ENCODE measurements at regions not wholly inside any gene's neighbourhood (a gene's known extent, or its start where the extent isn't known, plus 50 kb on each side); places are given as distances from the start of the nearest gene placed in this dataset.
A peak's percentile ranks its signal among the peaks of the same experiment; 100 is the strongest.
"Not testable (repeated sequence)": the region's sequence is repeated elsewhere in the genome, so short reads cannot be mapped to it uniquely, and the experiment has no call there.

DNA sequence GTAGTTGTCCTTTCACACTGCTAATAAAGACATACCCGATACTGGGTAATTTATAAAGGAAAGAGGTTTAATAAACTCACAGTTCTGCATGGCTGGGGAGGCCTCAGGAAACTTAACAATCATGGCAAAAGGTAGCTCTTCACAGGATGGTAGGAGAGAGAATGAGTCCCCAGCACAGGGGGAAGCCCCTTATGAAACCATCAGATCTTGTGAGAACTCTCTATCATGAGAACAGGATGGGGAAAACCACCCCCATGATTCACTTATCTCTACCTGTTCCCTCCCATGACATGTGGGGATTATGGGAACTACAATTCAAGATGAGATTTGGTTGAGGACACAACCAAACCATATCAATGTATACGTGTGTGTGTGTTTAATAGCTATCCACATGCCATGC, 983.1 kb downstream of the C4orf33 start:
- not testable (repeated sequence) for H3K18ac ChIP-seq (ENCODE audit: low read length); H3K4me3 ChIP-seq (ENCODE audit: low read length in 2 of 2); H3K4ac ChIP-seq (ENCODE audit: low read length); H3K36me3 ChIP-seq (replicated peaks in 1 of 2; ENCODE audit: control insufficient read depth in 2 of 2, insufficient read depth in 2 of 2, low read length in 2 of 2); H3K4me1 ChIP-seq (ENCODE audit: control insufficient read depth in 2 of 2, insufficient read depth in 1 of 2, low read depth in 1 of 2, low read length in 2 of 2); H2BK120ac ChIP-seq (ENCODE audit: low read depth, low read length); H2AFZ ChIP-seq (ENCODE audit: low read length); DNase-seq (ENCODE audit: low spot score); H4K8ac ChIP-seq (ENCODE audit: low read depth, low read length); H3K9ac ChIP-seq (ENCODE audit: low read depth, low read length, poor library complexity); H3K79me1 ChIP-seq (ENCODE audit: low read depth, low read length); H2BK12ac ChIP-seq (ENCODE audit: low read length); H3K23ac ChIP-seq (ENCODE audit: low read depth, low read length, poor library complexity); H2AK5ac ChIP-seq (ENCODE audit: low read depth, low read length); H3K14ac ChIP-seq (ENCODE audit: low read length); H2BK5ac ChIP-seq (ENCODE audit: low read length); H3K27ac ChIP-seq (replicated peaks; ENCODE audit: low read length); H2BK15ac ChIP-seq (ENCODE audit: low read length); H3K27me3 ChIP-seq (ENCODE audit: control insufficient read depth in 3 of 3, insufficient read depth in 3 of 3, low read depth in 1 of 3, low read length in 3 of 3); H4K91ac ChIP-seq (ENCODE audit: low read depth, low read length, poor library complexity); H3K9me3 ChIP-seq (replicated peaks in 1 of 2; ENCODE audit: control insufficient read depth in 2 of 2, insufficient read depth in 1 of 2, low read depth in 1 of 2, low read length in 2 of 2); H3K4me2 ChIP-seq (ENCODE audit: insufficient read depth, low read length, poor library complexity, severe bottlenecking)
- WGBS, 2 donors (ENCODE audit: extremely low coverage in 2 of 2, insufficient read length in 2 of 2, insufficient replicate concordance in 1 of 2): no CpG with 5 or more reads among the region's 2 CpGs

DNA sequence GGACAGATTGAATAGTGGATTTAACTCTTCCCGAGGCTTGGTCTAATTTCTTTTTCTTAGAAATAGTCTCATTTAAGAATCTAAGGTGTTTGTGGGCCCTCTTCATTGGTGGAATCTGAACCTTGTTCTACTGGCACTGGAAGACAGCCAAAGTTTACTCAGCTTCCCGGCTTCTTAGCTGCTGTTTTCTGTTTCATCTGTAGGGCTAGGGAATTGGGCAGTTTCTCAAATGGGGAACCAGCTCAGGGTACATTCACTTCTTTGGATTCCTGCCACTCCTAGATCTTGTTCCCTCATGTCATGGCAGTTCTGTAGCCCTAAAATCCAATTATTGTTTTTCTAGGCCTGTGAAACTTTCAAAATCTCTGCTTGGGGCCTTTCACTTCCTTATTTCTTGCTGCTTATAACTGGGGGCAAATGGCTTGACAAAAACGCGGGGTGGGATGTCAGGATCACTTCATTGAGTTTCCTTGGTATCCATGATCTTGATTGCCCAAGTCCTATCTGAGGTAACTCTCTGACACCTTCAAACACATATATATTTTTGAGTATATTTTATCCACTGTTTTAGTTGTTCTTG, 985.0 kb downstream of the C4orf33 start:
- H2AFZ ChIP-seq (ENCODE audit: low read length): peak overlapping the region; percentile 24
- H2BK120ac ChIP-seq (ENCODE audit: low read depth, low read length): no peak overlapping the region
- no peak overlapping the region for H3K4me2 ChIP-seq (ENCODE audit: insufficient read depth, low read length, poor library complexity, severe bottlenecking)
- H2BK5ac ChIP-seq (ENCODE audit: low read length): no peak overlapping the region
- H2BK15ac ChIP-seq (ENCODE audit: low read length): no peak overlapping the region
- no peaks in the 10 kb centered on the region for H3K79me1 ChIP-seq (ENCODE audit: low read depth, low read length)
- no peaks in the 10 kb centered on the region for H3K27me3 ChIP-seq (ENCODE audit: control insufficient read depth in 3 of 3, insufficient read depth in 3 of 3, low read depth in 1 of 3, low read length in 3 of 3)
- no peaks in the 10 kb centered on the region for H3K36me3 ChIP-seq (replicated peaks in 1 of 2; ENCODE audit: control insufficient read depth in 2 of 2, insufficient read depth in 2 of 2, low read length in 2 of 2)
- H3K4me3 ChIP-seq (ENCODE audit: low read length in 2 of 2): no peak overlapping the region
- no peak overlapping the region for H4K91ac ChIP-seq (ENCODE audit: low read depth, low read length, poor library complexity)
- H3K9ac ChIP-seq (ENCODE audit: low read depth, low read length, poor library complexity): no peak overlapping the region
- H3K9me3 ChIP-seq (replicated peaks in 1 of 2; ENCODE audit: control insufficient read depth in 2 of 2, insufficient read depth in 1 of 2, low read depth in 1 of 2, low read length in 2 of 2): no peaks in the 10 kb centered on the region
- no peak overlapping the region for H3K23ac ChIP-seq (ENCODE audit: low read depth, low read length, poor library complexity)
- H2BK12ac ChIP-seq (ENCODE audit: low read length): no peak overlapping the region
- H3K4ac ChIP-seq (ENCODE audit: low read length): no peak overlapping the region
- H3K18ac ChIP-seq (ENCODE audit: low read length): no peak overlapping the region
- no peak overlapping the region for H4K8ac ChIP-seq (ENCODE audit: low read depth, low read length)
- H3K4me1 ChIP-seq (ENCODE audit: control insufficient read depth in 2 of 2, insufficient read depth in 1 of 2, low read depth in 1 of 2, low read length in 2 of 2): peaks cover 0 to 5% of the 10 kb centered on the region in 2 donors
- H3K27ac ChIP-seq (replicated peaks; ENCODE audit: low read length): no peak overlapping the region
- DNase-seq (ENCODE audit: low spot score): no peak
- no peak overlapping the region for H2AK5ac ChIP-seq (ENCODE audit: low read depth, low read length)
- WGBS, 2 donors (ENCODE audit: extremely low coverage in 2 of 2, insufficient read length in 2 of 2, insufficient replicate concordance in 1 of 2): no CpG with 5 or more reads among the region's 4 CpGs
- H3K14ac ChIP-seq (ENCODE audit: low read length): no peak overlapping the region

DNA sequence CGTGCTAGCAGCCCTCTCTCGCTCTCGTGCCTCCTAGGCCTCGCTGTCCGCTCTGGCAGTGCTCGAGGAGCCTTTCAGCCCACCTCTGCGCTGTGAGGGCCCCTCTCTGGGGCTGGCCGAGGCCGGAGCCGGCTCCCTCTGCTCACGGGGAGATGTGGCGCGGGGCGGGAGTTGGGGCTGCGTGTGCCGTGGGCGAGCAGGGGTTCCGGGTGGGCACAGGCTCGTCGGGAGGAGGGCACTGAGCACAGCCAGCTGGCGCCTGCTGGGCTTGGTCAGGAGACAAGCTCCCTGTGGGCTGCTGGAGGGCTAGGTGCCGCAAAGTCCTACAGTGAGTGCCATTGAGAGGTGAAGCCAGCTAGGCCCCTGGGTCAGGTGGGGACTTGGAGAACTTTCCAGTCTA, 994.5 kb downstream of the C4orf33 start:
- H2BK12ac ChIP-seq (ENCODE audit: low read length): no peak overlapping the region
- no peak overlapping the region for H2BK120ac ChIP-seq (ENCODE audit: low read depth, low read length)
- no peak overlapping the region for H3K4ac ChIP-seq (ENCODE audit: low read length)
- no peak overlapping the region for H3K4me2 ChIP-seq (ENCODE audit: insufficient read depth, low read length, poor library complexity, severe bottlenecking)
- WGBS, 2 donors (ENCODE audit: extremely low coverage in 2 of 2, insufficient read length in 2 of 2, insufficient replicate concordance in 1 of 2): no CpG with 5 or more reads among the region's 22 CpGs
- H3K18ac ChIP-seq (ENCODE audit: low read length): peak overlapping the region; percentile 80
- no peak for DNase-seq (ENCODE audit: low spot score)
- no peak overlapping the region for H3K14ac ChIP-seq (ENCODE audit: low read length)
- no peaks in the 10 kb centered on the region for H3K79me1 ChIP-seq (ENCODE audit: low read depth, low read length)
- H2AFZ ChIP-seq (ENCODE audit: low read length): no peak overlapping the region
- no peak overlapping the region for H3K27ac ChIP-seq (replicated peaks; ENCODE audit: low read length)
- H3K9me3 ChIP-seq (replicated peaks in 1 of 2; ENCODE audit: control insufficient read depth in 2 of 2, insufficient read depth in 1 of 2, low read depth in 1 of 2, low read length in 2 of 2): peaks cover 0 to 2% of the 10 kb centered on the region in 2 donors
- H3K4me3 ChIP-seq (ENCODE audit: low read length in 2 of 2): no peak overlapping the region
- no peak overlapping the region for H3K23ac ChIP-seq (ENCODE audit: low read depth, low read length, poor library complexity)
- no peak overlapping the region for H4K8ac ChIP-seq (ENCODE audit: low read depth, low read length)
- H2BK15ac ChIP-seq (ENCODE audit: low read length): no peak overlapping the region
- no peaks in the 10 kb centered on the region for H3K27me3 ChIP-seq (ENCODE audit: control insufficient read depth in 3 of 3, insufficient read depth in 3 of 3, low read depth in 1 of 3, low read length in 3 of 3)
- H4K91ac ChIP-seq (ENCODE audit: low read depth, low read length, poor library complexity): no peak overlapping the region
- peaks cover 0 to 19% of the 10 kb centered on the region in 2 donors for H3K4me1 ChIP-seq (ENCODE audit: control insufficient read depth in 2 of 2, insufficient read depth in 1 of 2, low read depth in 1 of 2, low read length in 2 of 2)
- H3K9ac ChIP-seq (ENCODE audit: low read depth, low read length, poor library complexity): peak overlapping the region; percentile 74
- no peak overlapping the region for H2AK5ac ChIP-seq (ENCODE audit: low read depth, low read length)
- H3K36me3 ChIP-seq (replicated peaks in 1 of 2; ENCODE audit: control insufficient read depth in 2 of 2, insufficient read depth in 2 of 2, low read length in 2 of 2): no peaks in the 10 kb centered on the region
- peak overlapping the region; percentile 68 for H2BK5ac ChIP-seq (ENCODE audit: low read length)

DNA sequence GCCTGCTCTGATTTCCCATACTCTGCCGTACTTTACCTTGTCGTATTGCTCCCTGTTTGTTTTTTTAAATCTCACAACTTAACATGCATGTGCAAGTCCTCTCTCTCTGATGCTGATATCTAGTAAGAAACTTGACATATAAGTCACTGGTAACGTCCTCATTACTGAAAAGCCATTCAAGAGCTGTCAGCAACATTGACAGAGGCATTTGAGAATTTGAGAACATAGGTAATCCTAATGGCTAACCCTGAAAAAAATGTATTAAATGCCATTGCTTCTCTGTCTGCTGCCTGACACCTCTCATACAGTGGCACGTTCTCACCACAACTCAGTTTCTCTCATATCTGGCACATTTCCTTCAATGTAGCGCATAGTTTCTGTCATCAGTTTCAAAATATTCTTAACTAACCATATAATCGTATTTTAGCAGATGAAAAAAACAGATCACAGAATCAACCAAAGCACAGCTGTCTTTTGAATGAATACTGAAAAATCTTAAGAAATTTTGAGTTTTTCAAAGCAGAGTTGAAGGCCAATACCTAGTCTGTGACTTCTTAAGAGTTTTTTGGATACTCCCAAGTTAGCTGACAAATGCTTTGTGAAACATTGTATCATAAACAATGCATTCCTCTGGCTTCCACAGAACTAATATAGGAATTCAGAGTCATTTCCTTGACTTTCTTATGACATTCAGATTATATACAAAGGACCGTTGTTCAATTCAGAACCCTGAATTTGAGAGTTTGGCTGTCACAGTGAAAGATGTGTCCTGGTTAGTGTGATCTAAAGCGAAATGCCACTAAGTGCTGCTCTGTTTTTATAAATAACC, 996.4 kb downstream of the C4orf33 start:
- Histone ChIP-seq H2AK5ac (ENCODE audit: low read depth, low read length) (no peak overlapping the region), H3K23ac (ENCODE audit: low read depth, low read length, poor library complexity) (no peak overlapping the region), H3K4ac (ENCODE audit: low read length) (no peak overlapping the region), H3K18ac (ENCODE audit: low read length) (no peak overlapping the region), H3K36me3 (replicated peaks in 1 of 2; ENCODE audit: control insufficient read depth in 2 of 2, insufficient read depth in 2 of 2, low read length in 2 of 2) (no peaks in the 10 kb centered on the region), H3K9ac (ENCODE audit: low read depth, low read length, poor library complexity) (no peak overlapping the region), H3K14ac (ENCODE audit: low read length) (no peak overlapping the region), H3K79me1 (ENCODE audit: low read depth, low read length) (no peaks in the 10 kb centered on the region), H2AFZ (ENCODE audit: low read length) (peak overlapping the region; percentile 19), H3K9me3 (replicated peaks in 1 of 2; ENCODE audit: control insufficient read depth in 2 of 2, insufficient read depth in 1 of 2, low read depth in 1 of 2, low read length in 2 of 2) (peaks cover 0 to 2% of the 10 kb centered on the region in 2 donors), H4K8ac (ENCODE audit: low read depth, low read length) (no peak overlapping the region), H2BK15ac (ENCODE audit: low read length) (no peak overlapping the region), H2BK120ac (ENCODE audit: low read depth, low read length) (no peak overlapping the region), H3K27ac (replicated peaks; ENCODE audit: low read length) (no peak overlapping the region), H3K4me1 (ENCODE audit: control insufficient read depth in 2 of 2, insufficient read depth in 1 of 2, low read depth in 1 of 2, low read length in 2 of 2) (peaks cover 0 to 6% of the 10 kb centered on the region in 2 donors), H3K27me3 (ENCODE audit: control insufficient read depth in 3 of 3, insufficient read depth in 3 of 3, low read depth in 1 of 3, low read length in 3 of 3) (no peaks in the 10 kb centered on the region), H2BK12ac (ENCODE audit: low read length) (no peak overlapping the region), H3K4me3 (ENCODE audit: low read length in 2 of 2) (no peak overlapping the region), H2BK5ac (ENCODE audit: low read length) (no peak overlapping the region), H3K4me2 (ENCODE audit: insufficient read depth, low read length, poor library complexity, severe bottlenecking) (no peak overlapping the region), H4K91ac (ENCODE audit: low read depth, low read length, poor library complexity) (no peak overlapping the region)
- no CpG with 5 or more reads among the region's 8 CpGs for WGBS, 2 donors (ENCODE audit: extremely low coverage in 2 of 2, insufficient read length in 2 of 2, insufficient replicate concordance in 1 of 2)
- no peak for DNase-seq (ENCODE audit: low spot score)

Data from neuronal stem cell (in vitro differentiated cells).